Colonic mucosa (tissue), 4 donors: ENCODE measurements at regions not wholly inside any gene's neighbourhood (a gene's known extent, or its start where the extent isn't known, plus 50 kb on each side); places are given as distances from the start of the nearest gene placed in this dataset.

Source experiments
- DNase-seq: peaks from one replicate; pipeline ENCODE4 v3.0.0-alpha.2; 2020
- H3K27ac ChIP-seq: fragments of 200-600 bp; one replicate; pipeline ENCODE4 v1.8.0; 2021
- H3K27me3 ChIP-seq: fragments of 200-600 bp; one replicate; pipeline ENCODE4 v1.8.0; 2021
- H3K36me3 ChIP-seq: fragments of 200-600 bp; one replicate; pipeline ENCODE4 v1.8.0; 2021
- H3K4me1 ChIP-seq: fragments of 200-600 bp; one replicate; pipeline ENCODE4 v1.8.0; 2021; ENCODE audit warnings: mild to moderate bottlenecking
- H3K4me3 ChIP-seq: fragments of 200-600 bp; one replicate; pipeline ENCODE4 v1.8.0; 2021
- H3K9ac ChIP-seq, 2 donors: one replicate each; pipeline ENCODE4 v1.7.0; 2013; ENCODE audit warnings: control low read depth in 2 of 2, low read depth in 2 of 2, low read length in 2 of 2
- H3K9me3 ChIP-seq: fragments of 200-600 bp; one replicate; pipeline ENCODE4 v1.8.0; 2021
- CTCF ChIP-seq: fragments of 200-600 bp; IDR thresholded peaks from one replicate; pipeline ENCODE4 v1.8.0; 2022; ENCODE audit warnings: antibody characterized with exemption, mild to moderate bottlenecking
- intact Hi-C: fragments of 100-400 bp; cut with DNase I; formaldehyde crosslinking; loops from one replicate; pipeline ENCODE4 v1.14.1; 2022
- donor health status: healthy.
- donor health status: DM: no; HTN: no; CAD: no.
- donor health status: DM: no; HTN: no; CAD: no.

GRCh38 chr4:186902361-186902760, 178.7 kb upstream of the FAT1 start:
- peak; percentile 54 for DNase-seq
- H3K4me3 ChIP-seq = no peak overlapping the region
- H3K36me3 ChIP-seq = no peaks in the 10 kb centered on the region
- no peak for TF ChIP-seq CTCF
- H3K27ac ChIP-seq = peak overlapping the region; percentile 51
- H3K4me1 ChIP-seq = peaks cover 6% of the 10 kb centered on the region
- intact Hi-C loops = no loop called here
- H3K27me3 ChIP-seq = no peaks in the 10 kb centered on the region
- H3K9ac ChIP-seq = peak overlapping the region in 1 of 2 donors; percentile 40
- H3K9me3 ChIP-seq = no peaks in the 10 kb centered on the region

DNA sequence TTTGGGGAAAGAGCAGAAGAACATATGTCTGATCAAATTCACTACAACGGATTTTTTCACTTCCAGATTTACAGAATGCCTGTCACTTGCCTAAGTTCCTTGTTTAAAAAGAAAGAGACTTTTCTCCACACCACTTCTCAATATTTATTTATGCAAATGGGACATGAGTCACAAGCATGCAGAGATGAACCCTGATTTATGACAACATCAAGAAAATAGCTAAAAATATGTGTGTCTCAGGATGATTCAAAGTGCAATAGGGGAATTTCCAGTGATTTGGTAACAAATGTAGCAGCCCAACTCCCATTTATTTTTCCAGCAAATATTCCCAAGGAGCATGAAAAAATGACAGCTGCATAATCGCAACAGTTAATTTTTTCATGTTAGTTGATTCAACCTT, 180.4 kb upstream of the FAT1 start:
- no peaks in the 10 kb centered on the region for H3K27me3 ChIP-seq
- H3K4me3 ChIP-seq = no peak overlapping the region
- DNase-seq = no peak
- intact Hi-C loops = no loop called here
- TF ChIP-seq CTCF = no peak
- peaks cover 6% of the 10 kb centered on the region for H3K4me1 ChIP-seq
- H3K27ac ChIP-seq = peak overlapping the region; percentile 13
- no peaks in the 10 kb centered on the region for H3K9me3 ChIP-seq
- no peaks in the 10 kb centered on the region for H3K36me3 ChIP-seq
- no peak overlapping the region for H3K9ac ChIP-seq

DNA sequence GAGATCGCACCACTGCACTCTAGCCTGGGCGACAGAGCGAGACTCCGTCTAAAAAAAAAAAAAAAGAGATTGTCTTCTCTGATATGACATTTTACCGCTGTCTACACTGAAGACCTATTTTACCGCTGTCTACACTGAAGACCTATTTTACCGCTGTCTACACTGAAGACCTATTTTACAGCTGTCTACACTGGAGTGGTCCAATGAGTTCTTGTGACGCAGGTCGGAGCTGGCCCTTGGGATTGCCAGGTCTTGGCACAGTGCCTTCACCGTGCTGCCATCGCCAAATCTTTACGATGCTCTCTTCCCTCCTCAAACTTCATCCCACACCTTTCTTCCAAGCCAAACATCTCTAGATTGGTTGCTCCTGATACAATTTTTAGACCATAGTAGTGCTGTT, 183.1 kb upstream of the FAT1 start:
- H3K9ac ChIP-seq = no peak overlapping the region
- intact Hi-C loops = no loop called here
- DNase-seq = no peak
- H3K36me3 ChIP-seq = no peaks in the 10 kb centered on the region
- H3K9me3 ChIP-seq = no peaks in the 10 kb centered on the region
- no peak overlapping the region for H3K4me3 ChIP-seq
- peaks cover 6% of the 10 kb centered on the region for H3K4me1 ChIP-seq
- no peak for TF ChIP-seq CTCF
- no peak overlapping the region for H3K27ac ChIP-seq
- H3K27me3 ChIP-seq = no peaks in the 10 kb centered on the region

GRCh38 chr4:186910385-186910784, 186.7 kb upstream of the FAT1 start:
- Histone ChIP-seq H3K27me3 (no peaks in the 10 kb centered on the region), H3K27ac (no peak overlapping the region), H3K36me3 (no peaks in the 10 kb centered on the region), H3K4me1 (no peaks in the 10 kb centered on the region), H3K4me3 (no peak overlapping the region), H3K9ac (no peak overlapping the region), H3K9me3 (no peaks in the 10 kb centered on the region)
- intact Hi-C loops = no loop called here
- TF ChIP-seq CTCF = no peak
- no peak for DNase-seq

DNA sequence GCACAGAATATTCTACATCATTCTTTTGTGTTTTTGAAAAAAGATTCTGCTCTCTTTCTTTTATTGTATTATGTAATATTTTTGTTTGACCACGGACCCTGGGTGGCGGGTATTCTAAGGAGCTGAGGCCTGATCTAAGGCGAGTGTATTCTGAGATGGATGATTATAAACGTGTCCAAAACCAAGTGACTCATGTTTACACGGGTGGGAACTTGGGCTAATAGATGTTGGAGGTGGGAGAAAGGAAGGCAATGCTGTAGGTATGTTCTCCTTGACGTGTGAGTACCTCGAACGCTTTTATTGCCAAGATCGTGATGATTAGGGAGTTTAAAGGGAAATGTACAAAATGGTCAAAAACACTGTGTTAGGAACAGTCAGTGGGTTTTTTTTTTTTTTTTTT, 188.9 kb upstream of the FAT1 start:
- Histone ChIP-seq H3K36me3 (no peaks in the 10 kb centered on the region), H3K4me1 (no peaks in the 10 kb centered on the region), H3K27me3 (no peaks in the 10 kb centered on the region), H3K4me3 (no peak overlapping the region), H3K9me3 (no peaks in the 10 kb centered on the region), H3K27ac (no peak overlapping the region), H3K9ac (no peak overlapping the region)
- no peak for DNase-seq
- TF ChIP-seq CTCF = no peak
- intact Hi-C loops = no loop called here

DNA sequence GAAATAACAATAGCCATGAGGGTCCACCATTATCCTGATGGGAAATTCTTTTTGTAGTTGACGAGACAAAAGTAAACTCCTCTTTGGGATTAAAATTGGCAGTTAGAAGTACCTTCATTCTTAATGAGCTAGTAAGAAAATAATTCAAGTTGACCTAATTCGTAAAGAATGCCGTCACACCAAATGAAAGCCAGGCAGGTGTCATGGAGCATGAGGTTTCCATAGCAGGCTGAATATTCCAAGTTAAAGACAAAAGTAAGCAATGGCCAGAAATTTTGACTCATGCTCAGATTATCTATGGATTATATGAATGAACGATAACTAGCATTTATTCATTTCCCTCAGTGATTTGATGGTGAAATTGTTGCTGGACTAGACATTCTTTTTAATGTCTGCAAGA, 192.2 kb upstream of the FAT1 start:
- intact Hi-C loops = no loop called here
- no peak for DNase-seq
- Histone ChIP-seq H3K36me3 (no peaks in the 10 kb centered on the region), H3K9ac (no peak overlapping the region), H3K4me3 (no peak overlapping the region), H3K4me1 (no peaks in the 10 kb centered on the region), H3K9me3 (no peaks in the 10 kb centered on the region), H3K27ac (no peak overlapping the region), H3K27me3 (no peaks in the 10 kb centered on the region)
- no peak for TF ChIP-seq CTCF
